ENCODE measurements at regions not wholly inside any gene's neighbourhood (a gene's known extent, or its start where the extent isn't known, plus 50 kb on each side); places are given as distances from the start of the nearest gene placed in this dataset.

GRCh38 chr2:176592216-176592615 lies 323.0 kb downstream of the MTX2 start (continued):
- TF ChIP-seq PATZ1 (CRISPR knock-in tag; IDR thresholded peaks at IDR 0.05; ENCODE audit: borderline replicate concordance) (no peak), ARNTL (CRISPR knock-in tag; IDR thresholded peaks at IDR 0.05; ENCODE audit: borderline replicate concordance, low read depth) (no peak)

- ATAC-seq: no peak
These were observed 326.7 kb downstream of the MTX2 start for GRCh38 chr2:176595986-176596385.

GRCh38 chr2:176597916-176598315 lies 328.7 kb downstream of the MTX2 start:
- no peak for ATAC-seq
- TF ChIP-seq TCF4 (CRISPR knock-in tag; IDR thresholded peaks at IDR 0.05; ENCODE audit: borderline replicate concordance) (no peak), SNAI2 (CRISPR knock-in tag; IDR thresholded peaks at IDR 0.05) (no peak), ZC3H10 (CRISPR knock-in tag; IDR thresholded peaks at IDR 0.05) (peak; percentile 21; the same call in 1 of the 2 replicates), PPARA (CRISPR knock-in tag; IDR thresholded peaks at IDR 0.05; ENCODE audit: borderline replicate concordance) (no peak), CREB5 (CRISPR knock-in tag; IDR thresholded peaks at IDR 0.05; ENCODE audit: low read depth) (no peak), ISL1 (CRISPR knock-in tag; IDR thresholded peaks at IDR 0.05) (no peak), GLIS3 (CRISPR knock-in tag; IDR thresholded peaks at IDR 0.05) (no peak), ZFP3 (CRISPR knock-in tag; IDR thresholded peaks at IDR 0.05) (no peak)

More at GRCh38 chr2:176595986-176596385, 326.7 kb downstream of the MTX2 start:
- TF ChIP-seq ISL1 (CRISPR knock-in tag; IDR thresholded peaks at IDR 0.05): peak; percentile 30; the same call in 1 of the 2 replicates
- no peak for TF ChIP-seq ARNTL (CRISPR knock-in tag; IDR thresholded peaks at IDR 0.05; ENCODE audit: borderline replicate concordance, low read depth)

- no peak for ATAC-seq
- TF ChIP-seq TSHZ2 (CRISPR knock-in tag; IDR thresholded peaks at IDR 0.05): no peak
- no peak for TF ChIP-seq TCF4 (CRISPR knock-in tag; IDR thresholded peaks at IDR 0.05; ENCODE audit: borderline replicate concordance)
- no peak for TF ChIP-seq ZFP3 (CRISPR knock-in tag; IDR thresholded peaks at IDR 0.05)
- TF ChIP-seq ZNF70 (CRISPR knock-in tag; IDR thresholded peaks at IDR 0.05): no peak
- no peak for TF ChIP-seq ZNF565 (CRISPR knock-in tag; conservative IDR thresholded peaks at IDR 0.05; ENCODE audit: low read depth)
- no peak for TF ChIP-seq CSDC2 (CRISPR knock-in tag; IDR thresholded peaks at IDR 0.05)
- no peak for TF ChIP-seq PATZ1 (CRISPR knock-in tag; IDR thresholded peaks at IDR 0.05; ENCODE audit: borderline replicate concordance)
- TF ChIP-seq CREB5 (CRISPR knock-in tag; IDR thresholded peaks at IDR 0.05; ENCODE audit: low read depth): no peak
- TF ChIP-seq CSRNP3 (CRISPR knock-in tag; IDR thresholded peaks at IDR 0.05): no peak
- TF ChIP-seq ZC3H10 (CRISPR knock-in tag; IDR thresholded peaks at IDR 0.05): no peak
- no peak for TF ChIP-seq SNAI2 (CRISPR knock-in tag; IDR thresholded peaks at IDR 0.05)
- no peak for TF ChIP-seq POU6F1 (CRISPR knock-in tag; IDR thresholded peaks at IDR 0.05; ENCODE audit: borderline replicate concordance, low read depth)
- TF ChIP-seq ESRRG (CRISPR knock-in tag; IDR thresholded peaks at IDR 0.05): no peak
- TF ChIP-seq ISL1 (CRISPR knock-in tag; IDR thresholded peaks at IDR 0.05): no peak
- no peak for TF ChIP-seq GLIS3 (CRISPR knock-in tag; IDR thresholded peaks at IDR 0.05)
- no peak for TF ChIP-seq ZFP30 (CRISPR knock-in tag; IDR thresholded peaks at IDR 0.05)
- TF ChIP-seq OSR1 (CRISPR knock-in tag; IDR thresholded peaks at IDR 0.05): no peak
- TF ChIP-seq RARB (CRISPR knock-in tag; IDR thresholded peaks at IDR 0.05): no peak
- TF ChIP-seq ZNF8 (CRISPR knock-in tag; IDR thresholded peaks at IDR 0.05): no peak
These were observed 329.1 kb downstream of the MTX2 start for GRCh38 chr2:176598351-176598750.
